SK-N-MC (cell line): ENCODE measurements at regions not wholly inside any gene's neighbourhood (a gene's known extent, or its start where the extent isn't known, plus 50 kb on each side); places are given as distances from the start of the nearest gene placed in this dataset.

Source experiments
- EZH2 ChIP-seq: fragments of 200-600 bp; sonication (generic); IDR thresholded peaks from one replicate; pipeline ENCODE4 v1.6.1; 2017; ENCODE audit warnings: antibody characterized with exemption
- FOXP2 ChIP-seq: optimal IDR thresholded peaks from 2 replicates; pipeline ENCODE3; 2011; ENCODE audit warnings: mild to moderate bottlenecking, moderate library complexity; ENCODE audit not compliant: insufficient read depth; ENCODE audit errors: extremely low read length, control extremely low read depth
- POLR2AphosphoS5 ChIP-seq: IDR thresholded peaks from 2 replicates; pipeline ENCODE4 v1.6.1; 2012; ENCODE audit warnings: mild to moderate bottlenecking, low read depth, low read length, borderline replicate concordance

DNA sequence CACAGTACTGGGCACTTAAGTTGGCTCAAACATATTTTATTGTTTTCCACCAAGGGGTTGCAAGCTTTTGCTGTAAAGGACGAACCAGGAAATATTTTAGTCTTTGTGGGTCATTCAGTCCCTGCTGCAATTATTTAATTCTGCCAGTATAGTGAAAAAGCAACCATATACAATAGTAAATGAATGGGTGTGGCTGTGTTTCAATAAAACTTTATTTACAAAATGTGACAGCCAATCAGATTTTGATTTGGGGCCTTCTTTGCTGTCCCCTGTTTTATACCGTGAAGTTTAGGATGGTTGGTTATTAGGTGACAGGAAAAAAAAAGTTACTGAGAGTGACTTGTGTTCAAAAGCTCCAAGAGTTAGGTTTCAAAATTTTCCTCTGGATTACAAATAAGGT lies 956.4 kb downstream of the AACS start:
- no peak for TF ChIP-seq EZH2
- no peak for TF ChIP-seq POLR2AphosphoS5
- no peak for TF ChIP-seq FOXP2
